A673 (cell line): ENCODE measurements at regions not wholly inside any gene's neighbourhood (a gene's known extent, or its start where the extent isn't known, plus 50 kb on each side); places are given as distances from the start of the nearest gene placed in this dataset.

Experiments used
- BruUV-seq: library from RNA; stranded (reverse); fragments of 400-500 nt; replicated peaks from 2 replicates; lab custom pipeline; 2021; lab: Mats Ljungman, UMichigan
- CTCF ChIA-PET: fragments of 300-600 bp; sonication (Branson Sonifier 250); formaldehyde crosslinking; loops from one replicate; lab custom pipeline; 2022; ENCODE audit warnings: antibody characterized with exemption; lab: Charles Lee
- POLR2A ChIA-PET: fragments of 300-600 bp; sonication (Branson Sonifier 250); formaldehyde crosslinking; loops from one replicate; lab custom pipeline; 2022; ENCODE audit warnings: antibody characterized with exemption; ENCODE audit not compliant: low non-redundant PET; lab: Charles Lee
- DNase-seq: peaks from one replicate; pipeline ENCODE4 v3.0.0-alpha.2; 2015; ENCODE audit warnings: low spot score
- H3K27ac ChIP-seq: fragments of 200-600 bp; sonication (generic); 2 replicates; pipeline ENCODE4 v1.5.1; 2016; ENCODE audit warnings: mixed run types, low read depth, mild to moderate bottlenecking, mixed read lengths, antibody characterized with exemption, low read length; ENCODE audit not compliant: poor library complexity, severe bottlenecking
- H3K27me3 ChIP-seq: fragments of 200-600 bp; sonication (generic); replicated peaks from 2 replicates; pipeline ENCODE4 v1.6.1; 2017; ENCODE audit warnings: mixed run types, low read depth, mild to moderate bottlenecking, mixed read lengths, antibody characterized with exemption, low read length; ENCODE audit not compliant: insufficient read depth, poor library complexity
- H3K36me3 ChIP-seq: fragments of 200-600 bp; sonication (generic); 2 replicates; pipeline ENCODE4 v1.6.1; 2016; ENCODE audit warnings: mixed run types, mild to moderate bottlenecking, mixed read lengths, antibody characterized with exemption, low read length; ENCODE audit not compliant: insufficient read depth, poor library complexity, severe bottlenecking
- H3K4me1 ChIP-seq: fragments of 200-600 bp; sonication (generic); 2 replicates; pipeline ENCODE4 v1.6.1; 2017; ENCODE audit warnings: mixed run types, mild to moderate bottlenecking, mixed read lengths, antibody characterized with exemption, low read length; ENCODE audit not compliant: insufficient read depth, poor library complexity, severe bottlenecking
- H3K4me3 ChIP-seq: fragments of 200-600 bp; sonication (generic); 2 replicates; pipeline ENCODE4 v1.5.1; 2016; ENCODE audit warnings: low read depth, mixed run types, mild to moderate bottlenecking, mixed read lengths, low read length; ENCODE audit not compliant: poor library complexity, severe bottlenecking
- H3K9me3 ChIP-seq: fragments of 200-600 bp; sonication (generic); 2 replicates; pipeline ENCODE4 v1.6.1; 2016; ENCODE audit warnings: mixed run types, low read depth, mild to moderate bottlenecking, mixed read lengths, antibody characterized with exemption, low read length; ENCODE audit not compliant: poor library complexity, severe bottlenecking
- EZH2 ChIP-seq: fragments of 200-600 bp; sonication (generic); IDR thresholded peaks from 2 replicates; pipeline ENCODE4 v1.6.1; 2017; ENCODE audit warnings: borderline replicate concordance, low read depth, mild to moderate bottlenecking, mixed read lengths, antibody characterized with exemption, low read length; ENCODE audit not compliant: poor library complexity, severe bottlenecking
- intact Hi-C: fragments of 100-400 bp; cut with micrococcal nuclease; formaldehyde crosslinking; loops from one replicate; pipeline ENCODE4 v1.10.0; 2022; ENCODE audit not compliant: unreplicated experiment
- TF ChIP-seq, protein P1 (sequence below): fragments of 300-800, 200-600 bp; sonication (generic); conservative IDR thresholded peaks from 2 replicates; pipeline ENCODE4 v1.5.1; 2017; ENCODE audit warnings: low read depth, mild to moderate bottlenecking, antibody characterized with exemption, low read length, moderate library complexity, mixed read lengths

- CTCF ChIA-PET = no interaction called here
- intact Hi-C loops = no loop called here
- Histone ChIP-seq H3K4me3 (no peak overlapping the region), H3K27ac (no peak overlapping the region), H3K36me3 (no peaks in the 10 kb centered on the region), H3K27me3 (no peaks in the 10 kb centered on the region), H3K9me3 (peaks cover 13% of the 10 kb centered on the region), H3K4me1 (no peaks in the 10 kb centered on the region)
- DNase-seq = no peak
- no TSS peak for BruUV-seq
- POLR2A ChIA-PET = no interaction called here
- TF ChIP-seq, protein P1, sequence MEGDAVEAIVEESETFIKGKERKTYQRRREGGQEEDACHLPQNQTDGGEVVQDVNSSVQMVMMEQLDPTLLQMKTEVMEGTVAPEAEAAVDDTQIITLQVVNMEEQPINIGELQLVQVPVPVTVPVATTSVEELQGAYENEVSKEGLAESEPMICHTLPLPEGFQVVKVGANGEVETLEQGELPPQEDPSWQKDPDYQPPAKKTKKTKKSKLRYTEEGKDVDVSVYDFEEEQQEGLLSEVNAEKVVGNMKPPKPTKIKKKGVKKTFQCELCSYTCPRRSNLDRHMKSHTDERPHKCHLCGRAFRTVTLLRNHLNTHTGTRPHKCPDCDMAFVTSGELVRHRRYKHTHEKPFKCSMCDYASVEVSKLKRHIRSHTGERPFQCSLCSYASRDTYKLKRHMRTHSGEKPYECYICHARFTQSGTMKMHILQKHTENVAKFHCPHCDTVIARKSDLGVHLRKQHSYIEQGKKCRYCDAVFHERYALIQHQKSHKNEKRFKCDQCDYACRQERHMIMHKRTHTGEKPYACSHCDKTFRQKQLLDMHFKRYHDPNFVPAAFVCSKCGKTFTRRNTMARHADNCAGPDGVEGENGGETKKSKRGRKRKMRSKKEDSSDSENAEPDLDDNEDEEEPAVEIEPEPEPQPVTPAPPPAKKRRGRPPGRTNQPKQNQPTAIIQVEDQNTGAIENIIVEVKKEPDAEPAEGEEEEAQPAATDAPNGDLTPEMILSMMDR = no peak
- no peak for TF ChIP-seq EZH2
These were observed 121.2 kb upstream of the DAAM1 start for GRCh38 chr14:59067127-59067894.

DNA sequence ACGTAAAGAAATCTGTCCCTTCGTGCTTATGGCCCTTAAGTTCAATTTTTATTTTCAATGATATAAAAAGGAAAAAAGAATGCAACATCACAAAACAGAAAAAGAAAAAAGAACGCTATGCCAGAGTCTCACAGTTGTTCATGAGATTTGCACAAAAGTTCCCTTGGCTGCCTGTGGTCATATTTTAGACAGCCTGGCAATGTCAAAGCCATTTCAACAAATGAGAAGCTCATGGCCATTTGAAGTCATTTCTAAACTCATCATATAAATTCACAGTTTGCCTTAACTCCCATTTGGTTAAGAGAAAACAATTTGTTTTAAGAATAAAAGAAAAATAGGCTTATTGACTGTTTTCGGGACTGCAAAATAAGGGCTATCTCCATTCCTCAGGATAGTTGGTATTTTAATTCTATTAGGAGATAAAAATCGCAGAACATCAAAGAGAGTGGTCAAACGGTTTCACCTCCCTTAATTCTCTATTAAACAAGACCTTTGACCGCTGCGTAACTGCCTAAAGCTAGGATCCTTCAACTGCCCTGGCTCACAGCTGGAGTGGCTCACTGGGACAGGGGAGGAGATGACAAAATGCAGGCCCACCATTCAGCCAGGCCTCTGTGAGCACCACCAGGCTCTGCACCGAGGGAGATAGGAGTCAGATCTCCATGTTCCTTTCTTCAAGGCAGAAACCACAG is 119.2 kb upstream of the DAAM1 start:
- Histone ChIP-seq H3K9me3 (no peaks in the 10 kb centered on the region), H3K36me3 (no peaks in the 10 kb centered on the region), H3K27ac (no peak overlapping the region), H3K4me3 (no peak overlapping the region), H3K4me1 (no peaks in the 10 kb centered on the region), H3K27me3 (no peaks in the 10 kb centered on the region)
- TF ChIP-seq EZH2 = no peak
- TF ChIP-seq, protein P1 = no peak
- intact Hi-C loops = no loop called here
- DNase-seq = no peak
- BruUV-seq = no TSS peak
- ChIA-PET POLR2A (no interaction called here), CTCF (no interaction called here)

DNA sequence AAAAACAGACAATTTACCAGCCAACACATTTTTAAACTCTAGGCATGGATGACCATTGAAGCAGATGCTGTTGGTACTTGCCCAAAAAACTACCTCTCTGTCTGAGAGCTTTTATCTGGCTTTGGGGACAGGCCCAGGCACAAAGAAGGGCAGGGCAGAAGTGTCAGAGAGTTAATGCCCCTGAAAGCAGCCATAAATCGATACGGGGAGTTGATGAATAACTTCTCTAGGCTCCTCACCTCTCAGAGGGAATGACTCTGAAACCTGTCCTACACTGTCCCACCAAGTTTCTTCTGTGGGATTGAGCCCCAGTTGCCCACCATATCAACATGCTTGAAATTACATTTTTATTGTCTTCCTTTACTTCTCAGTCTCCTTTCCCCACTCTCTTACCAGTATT is 113.0 kb upstream of the DAAM1 start:
- no TSS peak for BruUV-seq
- ChIA-PET POLR2A (no interaction called here), CTCF (no interaction called here)
- no peaks in the 10 kb centered on the region for H3K27me3 ChIP-seq
- H3K9me3 ChIP-seq = no peaks in the 10 kb centered on the region
- intact Hi-C loops = no loop called here
- no peak for DNase-seq
- no peak for TF ChIP-seq EZH2
- TF ChIP-seq, protein P1 = no peak
- H3K36me3 ChIP-seq = no peaks in the 10 kb centered on the region
- H3K4me1 ChIP-seq = no peaks in the 10 kb centered on the region
- H3K4me3 ChIP-seq = no peak overlapping the region
- no peak overlapping the region for H3K27ac ChIP-seq
